ENCODE measurements at regions not wholly inside any gene's neighbourhood (a gene's known extent, or its start where the extent isn't known, plus 50 kb on each side); places are given as distances from the start of the nearest gene placed in this dataset.

GRCh38 chr11:101741479-101742175 lies 157.8 kb upstream of the TRPC6 start:
- no peaks in the 10 kb centered on the region for H3F3A ChIP-seq (ENCODE audit: low read depth)
- no peaks in the 10 kb centered on the region for H3K36me3 ChIP-seq (ENCODE audit: insufficient read depth, low read length)
- no peaks in the 10 kb centered on the region for H4K20me1 ChIP-seq (ENCODE audit: insufficient read depth, low read length, poor library complexity, severe bottlenecking)
- H3K27me3 ChIP-seq (ENCODE audit: insufficient read depth, low read length, poor library complexity, severe bottlenecking) = no peaks in the 10 kb centered on the region
- H3K79me2 ChIP-seq (ENCODE audit: insufficient read depth, low read length) = no peaks in the 10 kb centered on the region
- H2AFZ ChIP-seq (ENCODE audit: low read length) = no peak overlapping the region
- H3K9me2 ChIP-seq (replicated peaks; ENCODE audit: low read depth, low read length) = no peaks in the 10 kb centered on the region
- H3K4me1 ChIP-seq (ENCODE audit: insufficient read depth, low read length, poor library complexity, severe bottlenecking) = no peaks in the 10 kb centered on the region
- no peak overlapping the region for H3K4me3 ChIP-seq (ENCODE audit: low read length, poor library complexity, severe bottlenecking)
- H3K9me3 ChIP-seq (ENCODE audit: insufficient read depth, low read depth, low read length) = no peaks in the 10 kb centered on the region
- H3K9ac ChIP-seq (ENCODE audit: low read depth, low read length, poor library complexity, severe bottlenecking) = no peak overlapping the region
- TF ChIP-seq CTCF (conservative IDR thresholded peaks at IDR 0.05; ENCODE audit: low read length) = no peak
- no peak for TF ChIP-seq EZH2phosphoT487 (IDR thresholded peaks at IDR 0.05; ENCODE audit: borderline replicate concordance)
- no peak overlapping the region for H3K4me2 ChIP-seq (ENCODE audit: low read depth, low read length, poor library complexity, severe bottlenecking)

- Histone ChIP-seq H3K9ac (ENCODE audit: low read depth, low read length, poor library complexity, severe bottlenecking) (no peak overlapping the region), H3K9me3 (ENCODE audit: insufficient read depth, low read depth, low read length) (no peaks in the 10 kb centered on the region), H3K36me3 (ENCODE audit: insufficient read depth, low read length) (no peaks in the 10 kb centered on the region), H3K9me2 (replicated peaks; ENCODE audit: low read depth, low read length) (no peaks in the 10 kb centered on the region), H3K79me2 (ENCODE audit: insufficient read depth, low read length) (no peaks in the 10 kb centered on the region), H3K4me2 (ENCODE audit: low read depth, low read length, poor library complexity, severe bottlenecking) (no peak overlapping the region), H3F3A (ENCODE audit: low read depth) (no peaks in the 10 kb centered on the region), H4K20me1 (ENCODE audit: insufficient read depth, low read length, poor library complexity, severe bottlenecking) (no peaks in the 10 kb centered on the region), H2AFZ (ENCODE audit: low read length) (no peak overlapping the region), H3K4me1 (ENCODE audit: insufficient read depth, low read length, poor library complexity, severe bottlenecking) (no peaks in the 10 kb centered on the region), H3K27me3 (ENCODE audit: insufficient read depth, low read length, poor library complexity, severe bottlenecking) (no peaks in the 10 kb centered on the region), H3K4me3 (ENCODE audit: low read length, poor library complexity, severe bottlenecking) (no peak overlapping the region)
- TF ChIP-seq CTCF (conservative IDR thresholded peaks at IDR 0.05; ENCODE audit: low read length) (no peak), EZH2phosphoT487 (IDR thresholded peaks at IDR 0.05; ENCODE audit: borderline replicate concordance) (no peak)
Observed at GRCh38 chr11:101741061-101741460, 157.3 kb upstream of the TRPC6 start.

- Histone ChIP-seq H3F3A (ENCODE audit: low read depth) (no peaks in the 10 kb centered on the region), H4K20me1 (ENCODE audit: insufficient read depth, low read length, poor library complexity, severe bottlenecking) (no peaks in the 10 kb centered on the region), H3K9ac (ENCODE audit: low read depth, low read length, poor library complexity, severe bottlenecking) (no peak overlapping the region), H3K4me1 (ENCODE audit: insufficient read depth, low read length, poor library complexity, severe bottlenecking) (no peaks in the 10 kb centered on the region), H3K79me2 (ENCODE audit: insufficient read depth, low read length) (no peaks in the 10 kb centered on the region), H3K36me3 (ENCODE audit: insufficient read depth, low read length) (no peaks in the 10 kb centered on the region), H2AFZ (ENCODE audit: low read length) (no peak overlapping the region), H3K9me3 (ENCODE audit: insufficient read depth, low read depth, low read length) (no peaks in the 10 kb centered on the region), H3K4me3 (ENCODE audit: low read length, poor library complexity, severe bottlenecking) (no peak overlapping the region), H3K9me2 (replicated peaks; ENCODE audit: low read depth, low read length) (no peaks in the 10 kb centered on the region), H3K4me2 (ENCODE audit: low read depth, low read length, poor library complexity, severe bottlenecking) (no peak overlapping the region), H3K27me3 (ENCODE audit: insufficient read depth, low read length, poor library complexity, severe bottlenecking) (no peaks in the 10 kb centered on the region)
- TF ChIP-seq CTCF (conservative IDR thresholded peaks at IDR 0.05; ENCODE audit: low read length) (no peak), EZH2phosphoT487 (IDR thresholded peaks at IDR 0.05; ENCODE audit: borderline replicate concordance) (no peak)
Observed at GRCh38 chr11:101738452-101738851, 154.6 kb upstream of the TRPC6 start.

Data from Loucy (cell line).